NT2/D1 (cell line): ENCODE measurements at regions not wholly inside any gene's neighbourhood (a gene's known extent, or its start where the extent isn't known, plus 50 kb on each side); places are given as distances from the start of the nearest gene placed in this dataset.

ENCODE experiments used
- YY1 ChIP-seq: IDR thresholded peaks from 2 replicates; pipeline ENCODE4 v1.6.1; 2011; ENCODE audit not compliant: insufficient read length, insufficient read depth
- ZNF274 ChIP-seq: IDR thresholded peaks from 2 replicates; pipeline ENCODE4 v1.6.1; 2011; ENCODE audit warnings: mild to moderate bottlenecking, low read depth, low read length

DNA sequence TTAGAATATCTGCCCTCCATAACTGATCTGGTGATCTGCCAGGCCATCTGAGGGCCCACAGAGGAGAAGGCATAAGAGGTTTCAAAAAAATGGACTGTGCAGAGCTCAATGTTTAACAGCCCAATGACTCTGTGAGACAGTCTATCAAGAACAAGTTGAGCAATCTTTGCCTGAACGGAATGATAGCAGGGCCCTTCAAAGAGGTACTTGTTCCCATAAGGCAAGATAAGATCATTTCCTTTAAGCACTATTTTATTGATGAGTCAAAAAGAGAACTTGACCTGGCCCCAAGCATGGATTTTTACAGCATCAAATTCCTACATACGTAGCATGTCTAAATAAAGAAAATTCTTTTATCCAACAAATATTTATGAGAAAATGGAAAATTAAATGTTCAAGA, 182.8 kb downstream of the IDS start:
- TF ChIP-seq YY1 (no peak), ZNF274 (no peak)
